NCI-H524 (cell line): ENCODE measurements at regions not wholly inside any gene's neighbourhood (a gene's known extent, or its start where the extent isn't known, plus 50 kb on each side); places are given as distances from the start of the nearest gene placed in this dataset.
A peak's percentile ranks its signal among the peaks of the same experiment; 100 is the strongest.
"Not testable (repeated sequence)": the region's sequence is repeated elsewhere in the genome, so short reads cannot be mapped to it uniquely, and the experiment has no call there.

ENCODE experiments used
- DNase-seq, 2 experiments: peaks; one replicate each; lab custom pipeline; 2025; lab: John Stamatoyannopoulos, UW

DNA sequence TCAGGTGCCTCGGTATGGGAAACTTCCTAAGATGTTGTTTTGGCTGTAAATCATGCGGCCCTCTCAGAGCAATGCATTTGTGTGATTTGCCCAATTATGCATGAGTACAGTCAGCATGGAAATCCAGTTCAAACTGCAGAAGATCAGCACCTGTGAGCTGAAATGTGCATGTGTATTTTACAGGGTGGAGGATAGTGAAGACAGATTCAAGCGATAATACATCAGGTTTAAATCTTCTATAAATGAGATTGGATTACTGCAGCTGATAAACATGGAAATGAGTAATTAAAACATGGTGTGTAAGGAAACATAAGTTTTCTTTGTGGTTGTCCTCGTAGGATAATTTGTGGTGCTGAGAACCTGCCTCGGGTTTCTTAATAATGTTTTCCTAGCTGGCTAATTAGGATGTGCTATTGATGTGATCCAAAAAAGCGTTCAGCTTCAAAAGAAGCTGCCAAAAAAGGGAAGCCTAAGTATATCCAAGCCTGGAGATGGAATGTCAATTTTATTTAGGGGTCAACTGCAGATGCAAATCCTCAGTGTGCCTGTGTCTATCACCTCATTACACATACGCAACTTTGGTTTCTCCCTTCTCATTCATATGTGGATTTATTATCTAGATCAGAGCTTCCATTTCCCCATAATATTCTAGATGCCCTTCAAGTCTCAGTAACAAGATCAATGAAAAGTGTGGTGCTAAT, 117.1 kb upstream of the CCDC28A start:
- DNase-seq: no peak

GRCh38 chr6:138657065-138657425, 116.5 kb upstream of the CCDC28A start:
- DNase-seq: no peak

- DNase-seq: no peak
Observed at GRCh38 chr6:138659998-138660397, 113.6 kb upstream of the CCDC28A start.

DNA sequence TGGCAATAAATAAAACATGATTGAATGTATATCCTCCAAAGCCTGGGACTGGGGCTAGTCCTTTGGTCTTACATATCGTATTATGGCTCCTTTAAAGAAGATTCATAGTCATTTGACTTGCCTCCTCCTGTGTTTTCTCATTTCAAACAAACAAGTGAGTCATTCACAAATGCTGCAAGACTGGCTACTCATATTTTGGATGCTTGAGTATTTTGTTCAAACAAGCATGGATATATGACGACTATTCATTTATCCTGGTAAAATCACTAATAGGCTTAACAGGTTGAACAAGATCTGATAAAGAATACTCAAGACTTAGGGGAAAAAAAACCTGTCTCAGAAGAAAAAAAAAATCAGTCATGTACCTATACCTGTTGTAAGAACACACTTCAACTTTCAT, 111.1 kb upstream of the CCDC28A start:
- DNase-seq: no peak

DNA sequence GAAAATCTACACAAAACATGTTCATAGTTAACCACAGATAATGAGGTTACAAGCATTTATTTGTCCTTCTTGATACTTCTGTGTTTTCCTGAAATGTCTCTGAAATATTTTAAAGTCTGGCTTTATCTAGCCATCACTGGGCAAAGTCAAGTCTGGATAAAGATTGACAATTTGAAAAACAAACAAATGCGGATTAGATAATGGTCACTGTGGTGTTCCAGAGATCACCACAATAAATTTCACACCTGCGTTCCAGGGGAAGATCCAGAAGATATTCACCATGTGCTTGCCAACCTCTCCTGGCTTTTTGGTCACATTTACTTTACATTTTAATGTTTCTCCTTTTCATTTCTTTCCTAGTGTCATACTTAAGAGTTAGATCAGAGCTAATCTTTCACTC, 109.7 kb upstream of the CCDC28A start:
- no peak for DNase-seq

GRCh38 chr6:138664745-138665144, 108.8 kb upstream of the CCDC28A start:
- DNase-seq: no peak

- no peak for DNase-seq
Observed at GRCh38 chr6:138666636-138667035, 106.9 kb upstream of the CCDC28A start.

DNA sequence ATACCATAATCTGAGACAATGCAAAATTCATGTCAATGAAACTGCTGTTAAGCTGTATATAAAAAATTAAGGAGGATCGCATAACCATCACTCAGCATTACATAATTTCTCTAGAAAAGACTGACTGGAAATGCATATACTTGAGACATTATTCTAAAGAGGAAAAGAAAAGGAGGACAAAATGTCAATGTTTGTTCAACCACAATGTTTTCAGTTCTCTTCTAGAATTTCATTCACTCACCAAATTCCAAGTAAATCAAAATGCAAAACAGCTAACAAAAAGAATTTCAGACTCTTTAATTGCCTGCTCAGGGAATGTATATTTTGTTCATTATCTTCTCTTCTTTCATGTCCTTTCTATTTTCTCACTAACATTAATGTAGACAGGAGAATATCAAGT, 106.2 kb upstream of the CCDC28A start:
- DNase-seq: no peak

GRCh38 chr6:138671351-138671750, 102.2 kb upstream of the CCDC28A start:
- no peak for DNase-seq

GRCh38 chr6:138673346-138674014, 100.1 kb upstream of the CCDC28A start:
- DNase-seq: no peak

- not testable (repeated sequence) for DNase-seq
Observed at GRCh38 chr6:138674444-138674843, 99.1 kb upstream of the CCDC28A start.

- DNase-seq: peak in 1 of 2 experiments; percentile 19
Observed at GRCh38 chr6:138677538-138677937, 96.0 kb upstream of the CCDC28A start.

GRCh38 chr6:138678168-138678567, 95.4 kb upstream of the CCDC28A start:
- no peak for DNase-seq

DNA sequence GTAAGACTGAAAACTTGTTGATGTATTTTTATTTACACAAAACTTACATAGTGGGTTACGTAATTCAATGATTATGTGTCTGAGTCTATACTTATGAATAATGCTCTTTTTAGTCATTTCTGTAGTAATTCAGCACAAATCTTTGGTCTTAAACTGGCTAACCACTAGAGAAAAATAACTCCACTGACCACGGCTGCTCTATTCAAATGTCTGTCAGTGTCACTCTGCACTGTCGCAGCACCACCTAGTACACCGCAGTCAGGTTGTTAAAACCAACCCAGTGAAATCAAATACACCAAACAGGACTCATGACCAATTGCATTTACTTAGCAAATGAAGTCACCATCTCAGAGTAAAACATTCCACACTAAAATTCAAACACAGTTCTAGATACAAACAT, 93.5 kb upstream of the CCDC28A start:
- DNase-seq: no peak

GRCh38 chr6:138681627-138682026, 91.9 kb upstream of the CCDC28A start:
- DNase-seq: peak; percentile 20 to 63

DNA sequence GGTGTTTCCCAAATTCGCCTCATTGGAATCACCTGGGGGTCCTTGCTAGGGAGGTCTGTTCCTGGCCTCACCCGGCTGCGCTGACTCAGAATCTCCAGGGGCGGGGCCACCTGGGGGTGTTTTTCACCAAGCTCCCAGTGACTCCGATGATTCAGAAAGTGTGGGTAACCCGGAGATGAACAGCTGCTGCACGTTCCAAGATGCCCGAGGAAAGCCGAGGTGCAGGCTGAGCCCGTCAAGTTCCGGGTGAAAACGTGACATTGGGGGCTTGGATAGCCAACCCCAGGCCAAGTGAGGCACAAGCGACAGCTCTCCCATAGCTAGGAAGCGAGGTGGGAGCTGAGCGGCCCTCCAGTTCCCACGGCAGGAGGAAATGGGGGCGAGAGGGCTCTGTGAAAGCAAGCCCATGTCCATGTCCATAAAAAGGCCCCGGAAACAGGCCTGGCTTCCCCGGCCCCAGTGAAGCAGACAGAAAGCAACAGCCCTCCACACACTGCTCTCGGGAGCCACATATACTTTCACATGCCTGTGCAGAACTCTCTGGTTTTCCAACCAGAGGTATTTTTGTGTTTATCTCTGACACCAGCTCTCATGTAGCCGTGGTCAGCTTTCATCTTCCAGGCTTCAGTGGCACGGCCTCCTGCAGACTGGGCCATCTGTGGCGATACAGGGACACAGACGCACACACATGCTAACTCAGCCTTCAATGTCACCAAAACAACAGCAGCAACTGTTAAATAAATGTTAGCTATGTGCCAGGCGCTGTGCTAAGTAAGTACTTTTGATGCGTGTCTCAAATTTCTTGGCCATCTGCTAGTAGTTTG, 90.7 kb upstream of the CCDC28A start:
- DNase-seq: peak; percentile 97 to 99

DNA sequence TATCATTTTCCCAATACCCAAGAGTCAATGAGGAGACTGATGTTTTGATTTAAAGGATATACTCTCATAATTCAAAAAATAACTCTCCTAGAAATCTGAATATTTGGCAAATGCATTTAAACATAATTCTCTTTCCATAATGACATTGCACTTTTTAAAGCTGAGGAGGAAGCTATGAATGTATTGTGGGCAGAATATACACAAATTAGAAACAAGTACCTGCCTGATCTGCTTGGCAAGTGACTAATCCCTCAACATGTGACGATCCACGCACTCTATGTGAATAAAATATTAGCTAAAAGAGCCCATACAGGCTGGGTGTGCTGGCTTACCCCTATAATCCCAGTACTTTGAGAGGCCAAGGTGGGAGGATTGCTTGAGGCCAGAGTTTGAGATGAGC, 88.3 kb upstream of the CCDC28A start:
- peak; percentile 15 to 57 for DNase-seq

DNA sequence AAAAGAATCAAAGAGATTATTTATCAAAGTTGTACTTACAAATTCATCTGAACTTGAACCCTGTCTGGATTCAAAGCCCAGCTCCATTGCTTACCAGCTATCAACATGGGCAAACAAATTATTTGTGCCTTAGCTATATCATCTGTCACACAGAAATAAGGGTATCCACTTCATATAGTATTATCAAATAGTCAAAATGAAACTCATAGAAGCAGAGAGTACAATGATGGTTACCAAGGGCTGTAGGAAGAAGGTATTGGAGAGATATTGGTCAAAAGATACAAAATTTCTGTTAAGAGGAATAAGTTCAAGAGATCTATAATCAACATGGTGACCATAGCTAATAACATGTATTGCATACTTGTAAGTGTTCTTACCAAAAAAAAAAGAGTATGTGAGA, 87.8 kb upstream of the CCDC28A start:
- DNase-seq: no peak

- DNase-seq: no peak
Observed at GRCh38 chr6:138688580-138688979, 85.0 kb upstream of the CCDC28A start.

DNA sequence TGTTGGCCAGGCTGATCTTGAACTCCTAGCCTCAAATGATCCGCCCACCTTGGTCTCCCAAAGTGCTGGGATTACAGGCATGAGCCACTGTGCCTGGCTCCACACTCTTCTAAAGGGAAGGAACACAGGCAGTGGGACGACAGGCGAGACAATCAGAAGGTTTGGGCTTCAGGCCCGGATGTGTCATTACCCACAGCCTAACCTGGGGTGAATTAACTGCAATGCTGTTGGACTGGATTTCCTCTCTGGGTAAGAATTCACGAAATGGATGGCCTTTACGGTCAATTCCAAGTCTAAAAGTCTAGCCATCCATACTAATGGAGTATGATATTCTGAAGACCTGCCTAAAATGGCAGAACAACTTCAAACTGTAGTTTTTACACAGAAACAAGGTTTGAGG, 83.7 kb upstream of the CCDC28A start:
- no peak for DNase-seq

DNA sequence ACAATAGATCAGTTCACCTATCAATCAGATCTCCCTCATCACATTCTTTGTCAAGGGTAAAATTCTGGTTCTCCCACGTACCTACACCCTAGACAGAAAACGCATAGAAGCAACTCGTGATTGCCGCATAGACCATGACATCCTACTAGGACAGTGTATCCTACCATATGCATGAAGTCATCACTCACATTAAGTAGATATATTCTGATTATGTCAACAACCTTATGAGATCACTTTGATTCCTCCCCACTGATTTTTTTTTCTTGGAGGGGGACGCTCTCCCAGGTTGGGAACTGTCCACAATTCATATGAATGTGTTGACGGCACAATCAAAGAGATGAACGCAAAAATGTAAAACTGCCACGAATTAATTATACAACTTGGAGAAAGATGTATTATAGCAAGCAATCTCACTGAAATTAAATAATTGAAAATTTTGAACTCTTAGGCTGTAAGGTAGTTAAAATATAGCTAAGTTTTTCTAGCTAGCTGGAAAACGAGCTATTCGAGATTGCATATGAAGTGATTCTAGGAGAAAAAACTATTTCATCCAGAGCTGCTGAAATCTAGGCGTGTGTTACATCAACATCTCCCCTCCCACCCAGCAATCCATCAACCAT, 82.5 kb upstream of the CCDC28A start:
- no peak for DNase-seq

- peak in 1 of 2 experiments; percentile 12 for DNase-seq
Observed at GRCh38 chr6:138691595-138692057, 81.9 kb upstream of the CCDC28A start.
